ENCODE measurements at regions not wholly inside any gene's neighbourhood (a gene's known extent, or its start where the extent isn't known, plus 50 kb on each side); places are given as distances from the start of the nearest gene placed in this dataset.

- no peaks in the 10 kb centered on the region for H3K9me2 ChIP-seq (replicated peaks; ENCODE audit: low read depth, low read length)
- TF ChIP-seq EZH2phosphoT487 (IDR thresholded peaks at IDR 0.05; ENCODE audit: borderline replicate concordance) (no peak), CTCF (conservative IDR thresholded peaks at IDR 0.05; ENCODE audit: low read length) (no peak)
- H3K4me1 ChIP-seq (ENCODE audit: insufficient read depth, low read length, poor library complexity, severe bottlenecking): no peaks in the 10 kb centered on the region
- no peak overlapping the region for H3K9ac ChIP-seq (ENCODE audit: low read depth, low read length, poor library complexity, severe bottlenecking)
- H4K20me1 ChIP-seq (ENCODE audit: insufficient read depth, low read length, poor library complexity, severe bottlenecking): no peaks in the 10 kb centered on the region
- H3K36me3 ChIP-seq (ENCODE audit: insufficient read depth, low read length): no peaks in the 10 kb centered on the region
- no peaks in the 10 kb centered on the region for H3K79me2 ChIP-seq (ENCODE audit: insufficient read depth, low read length)
- H3K4me3 ChIP-seq (ENCODE audit: low read length, poor library complexity, severe bottlenecking): no peak overlapping the region
- no peak overlapping the region for H2AFZ ChIP-seq (ENCODE audit: low read length)
- no peak overlapping the region for H3K4me2 ChIP-seq (ENCODE audit: low read depth, low read length, poor library complexity, severe bottlenecking)
- no peaks in the 10 kb centered on the region for H3K27me3 ChIP-seq (ENCODE audit: insufficient read depth, low read length, poor library complexity, severe bottlenecking)
- H3K9me3 ChIP-seq (ENCODE audit: insufficient read depth, low read depth, low read length): peaks cover 7% of the 10 kb centered on the region; the same call in 1 of the 2 replicates
- H3F3A ChIP-seq (ENCODE audit: low read depth): no peaks in the 10 kb centered on the region
These were observed 673.8 kb downstream of the BRD1 start for GRCh38 chr22:49153921-49154320.

GRCh38 chr22:49152939-49153770 is 674.5 kb downstream of the BRD1 start:
- H3K9me2 ChIP-seq (replicated peaks; ENCODE audit: low read depth, low read length): no peaks in the 10 kb centered on the region
- TF ChIP-seq EZH2phosphoT487 (IDR thresholded peaks at IDR 0.05; ENCODE audit: borderline replicate concordance): no peak
- H3K79me2 ChIP-seq (ENCODE audit: insufficient read depth, low read length): no peaks in the 10 kb centered on the region
- H3K36me3 ChIP-seq (ENCODE audit: insufficient read depth, low read length): no peaks in the 10 kb centered on the region
- no peaks in the 10 kb centered on the region for H4K20me1 ChIP-seq (ENCODE audit: insufficient read depth, low read length, poor library complexity, severe bottlenecking)
- H3K27me3 ChIP-seq (ENCODE audit: insufficient read depth, low read length, poor library complexity, severe bottlenecking): no peaks in the 10 kb centered on the region
- H3K9me3 ChIP-seq (ENCODE audit: insufficient read depth, low read depth, low read length): peaks cover 9% of the 10 kb centered on the region; the same call in 1 of the 2 replicates
- H3K4me1 ChIP-seq (ENCODE audit: insufficient read depth, low read length, poor library complexity, severe bottlenecking): no peaks in the 10 kb centered on the region
- no peak overlapping the region for H3K4me2 ChIP-seq (ENCODE audit: low read depth, low read length, poor library complexity, severe bottlenecking)
- H3K9ac ChIP-seq (ENCODE audit: low read depth, low read length, poor library complexity, severe bottlenecking): no peak overlapping the region
- no peaks in the 10 kb centered on the region for H3F3A ChIP-seq (ENCODE audit: low read depth)
- H3K4me3 ChIP-seq (ENCODE audit: low read length, poor library complexity, severe bottlenecking): no peak overlapping the region
- H2AFZ ChIP-seq (ENCODE audit: low read length): no peak overlapping the region

- no peaks in the 10 kb centered on the region for H3K4me1 ChIP-seq (ENCODE audit: insufficient read depth, low read length, poor library complexity, severe bottlenecking)
- no peaks in the 10 kb centered on the region for H3F3A ChIP-seq (ENCODE audit: low read depth)
- H3K4me2 ChIP-seq (ENCODE audit: low read depth, low read length, poor library complexity, severe bottlenecking): no peak overlapping the region
- H3K9me2 ChIP-seq (replicated peaks; ENCODE audit: low read depth, low read length): no peaks in the 10 kb centered on the region
- TF ChIP-seq EZH2phosphoT487 (IDR thresholded peaks at IDR 0.05; ENCODE audit: borderline replicate concordance) (no peak), CTCF (conservative IDR thresholded peaks at IDR 0.05; ENCODE audit: low read length) (no peak)
- no peaks in the 10 kb centered on the region for H3K36me3 ChIP-seq (ENCODE audit: insufficient read depth, low read length)
- no peaks in the 10 kb centered on the region for H3K27me3 ChIP-seq (ENCODE audit: insufficient read depth, low read length, poor library complexity, severe bottlenecking)
- H3K79me2 ChIP-seq (ENCODE audit: insufficient read depth, low read length): no peaks in the 10 kb centered on the region
- no peak overlapping the region for H2AFZ ChIP-seq (ENCODE audit: low read length)
- no peaks in the 10 kb centered on the region for H4K20me1 ChIP-seq (ENCODE audit: insufficient read depth, low read length, poor library complexity, severe bottlenecking)
- no peak overlapping the region for H3K4me3 ChIP-seq (ENCODE audit: low read length, poor library complexity, severe bottlenecking)
- no peak overlapping the region for H3K9ac ChIP-seq (ENCODE audit: low read depth, low read length, poor library complexity, severe bottlenecking)
- H3K9me3 ChIP-seq (ENCODE audit: insufficient read depth, low read depth, low read length): peaks cover 9% of the 10 kb centered on the region; the same call in 1 of the 2 replicates
These were observed 675.3 kb downstream of the BRD1 start for GRCh38 chr22:49152127-49152938.
